Kidney epithelial cell (primary cell): ENCODE measurements at regions not wholly inside any gene's neighbourhood (a gene's known extent, or its start where the extent isn't known, plus 50 kb on each side); places are given as distances from the start of the nearest gene placed in this dataset.

ENCODE experiments used
- DNase-seq: peaks from one replicate; pipeline ENCODE4 v3.0.0-alpha.2; 2010; ENCODE audit warnings: low read depth
- H3K27me3 ChIP-seq: 2 replicates; pipeline ENCODE4 v1.6.0; 2011; ENCODE audit warnings: low read length; ENCODE audit not compliant: control insufficient read depth, insufficient read depth
- H3K36me3 ChIP-seq: 2 replicates; pipeline ENCODE4 v1.5.1; 2011; ENCODE audit warnings: low read length; ENCODE audit not compliant: control insufficient read depth, insufficient read depth
- H3K4me3 ChIP-seq: 2 replicates; pipeline ENCODE4 v1.5.1; 2011; ENCODE audit warnings: low read depth, mild to moderate bottlenecking, control low read depth, low read length
- TF ChIP-seq, protein P1 (sequence below): IDR thresholded peaks from 2 replicates; pipeline ENCODE4 v1.5.1; 2011; ENCODE audit warnings: mild to moderate bottlenecking, moderate library complexity, low read length, control low read depth, inconsistent platforms; ENCODE audit not compliant: insufficient read depth, poor library complexity, severe bottlenecking

DNA sequence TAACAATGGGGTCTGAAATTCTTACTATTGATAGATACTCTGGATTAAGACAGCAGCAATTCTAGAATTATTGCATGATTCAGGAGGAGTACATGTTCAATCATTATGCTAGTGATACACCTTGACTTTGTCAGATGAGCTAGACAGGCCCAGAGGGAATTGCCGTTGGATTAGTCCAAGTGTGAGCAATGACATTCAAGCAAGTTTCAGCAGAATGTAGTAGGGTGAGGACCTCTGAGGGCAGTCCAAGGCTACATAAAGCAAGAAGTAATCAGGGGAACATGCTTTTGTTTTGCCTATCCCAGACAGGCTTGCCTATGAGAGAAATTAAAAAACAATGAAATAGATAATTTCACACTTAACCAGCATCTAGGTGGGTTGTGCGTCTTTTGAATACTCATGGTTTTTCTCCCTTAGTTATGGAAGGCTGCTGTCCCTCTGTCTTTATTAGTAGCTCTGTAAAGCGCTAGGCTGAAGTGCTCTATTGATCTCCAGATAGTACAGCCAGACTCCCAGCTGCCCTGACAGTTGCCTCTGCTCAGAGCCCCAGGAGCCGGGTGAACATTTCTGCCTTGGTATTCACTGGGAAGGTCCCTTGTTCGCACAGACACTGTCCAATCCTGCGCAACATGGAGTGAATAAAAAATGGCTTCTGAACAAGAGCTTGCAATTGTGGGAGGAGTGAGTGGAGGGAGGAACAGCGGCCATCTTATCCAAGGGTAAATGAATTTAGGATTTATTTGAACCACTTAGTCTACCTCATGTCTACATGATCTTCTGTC, 316.6 kb upstream of the ONECUT1 start:
- DNase-seq: no peak
- no peak overlapping the region for H3K4me3 ChIP-seq
- H3K27me3 ChIP-seq: no peaks in the 10 kb centered on the region
- TF ChIP-seq, protein P1, sequence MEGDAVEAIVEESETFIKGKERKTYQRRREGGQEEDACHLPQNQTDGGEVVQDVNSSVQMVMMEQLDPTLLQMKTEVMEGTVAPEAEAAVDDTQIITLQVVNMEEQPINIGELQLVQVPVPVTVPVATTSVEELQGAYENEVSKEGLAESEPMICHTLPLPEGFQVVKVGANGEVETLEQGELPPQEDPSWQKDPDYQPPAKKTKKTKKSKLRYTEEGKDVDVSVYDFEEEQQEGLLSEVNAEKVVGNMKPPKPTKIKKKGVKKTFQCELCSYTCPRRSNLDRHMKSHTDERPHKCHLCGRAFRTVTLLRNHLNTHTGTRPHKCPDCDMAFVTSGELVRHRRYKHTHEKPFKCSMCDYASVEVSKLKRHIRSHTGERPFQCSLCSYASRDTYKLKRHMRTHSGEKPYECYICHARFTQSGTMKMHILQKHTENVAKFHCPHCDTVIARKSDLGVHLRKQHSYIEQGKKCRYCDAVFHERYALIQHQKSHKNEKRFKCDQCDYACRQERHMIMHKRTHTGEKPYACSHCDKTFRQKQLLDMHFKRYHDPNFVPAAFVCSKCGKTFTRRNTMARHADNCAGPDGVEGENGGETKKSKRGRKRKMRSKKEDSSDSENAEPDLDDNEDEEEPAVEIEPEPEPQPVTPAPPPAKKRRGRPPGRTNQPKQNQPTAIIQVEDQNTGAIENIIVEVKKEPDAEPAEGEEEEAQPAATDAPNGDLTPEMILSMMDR: no peak
- H3K36me3 ChIP-seq: no peaks in the 10 kb centered on the region

DNA sequence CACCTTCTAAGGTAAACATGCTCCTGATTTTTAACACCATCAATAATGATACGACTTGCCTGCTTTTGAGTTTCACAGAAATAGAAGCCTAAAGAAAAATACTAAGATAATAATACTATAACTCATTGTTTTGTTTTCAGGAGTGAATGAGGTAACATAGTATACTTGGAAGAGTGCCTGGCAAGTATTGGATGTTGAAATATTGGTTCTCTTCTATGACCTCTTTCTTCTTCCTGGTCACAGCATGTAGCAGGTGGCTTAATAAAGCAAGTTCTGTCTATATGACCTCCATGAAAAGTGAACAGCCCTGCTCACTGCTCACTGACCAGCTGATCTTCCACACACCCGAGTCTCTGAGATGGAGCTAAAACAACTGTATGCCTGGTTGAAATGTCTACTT, 312.3 kb upstream of the ONECUT1 start:
- no peak for DNase-seq
- H3K27me3 ChIP-seq: no peaks in the 10 kb centered on the region
- H3K4me3 ChIP-seq: no peak overlapping the region
- TF ChIP-seq, protein P1: no peak
- H3K36me3 ChIP-seq: no peaks in the 10 kb centered on the region

DNA sequence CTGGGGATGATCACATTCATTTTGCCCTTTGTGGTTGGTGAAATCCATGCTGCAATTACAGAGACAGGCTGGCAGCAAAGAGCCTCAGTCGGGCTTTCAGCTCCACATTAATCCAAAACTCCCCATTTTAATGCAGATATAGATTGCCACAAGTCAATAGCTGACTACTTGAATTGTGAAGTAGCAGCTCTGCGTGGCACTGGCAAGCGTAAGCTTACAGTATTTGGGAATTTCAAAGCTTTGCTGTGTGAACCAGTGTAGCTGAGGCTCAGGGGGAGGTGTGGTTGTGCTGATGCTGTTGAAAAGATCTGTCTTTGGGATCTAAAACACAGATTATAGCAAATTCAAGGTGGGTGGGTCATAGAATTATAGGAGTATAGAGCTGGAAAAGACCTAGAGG, 290.3 kb upstream of the ONECUT1 start:
- no peak overlapping the region for H3K4me3 ChIP-seq
- H3K27me3 ChIP-seq: no peaks in the 10 kb centered on the region
- TF ChIP-seq, protein P1: no peak
- H3K36me3 ChIP-seq: no peaks in the 10 kb centered on the region
- no peak for DNase-seq

DNA sequence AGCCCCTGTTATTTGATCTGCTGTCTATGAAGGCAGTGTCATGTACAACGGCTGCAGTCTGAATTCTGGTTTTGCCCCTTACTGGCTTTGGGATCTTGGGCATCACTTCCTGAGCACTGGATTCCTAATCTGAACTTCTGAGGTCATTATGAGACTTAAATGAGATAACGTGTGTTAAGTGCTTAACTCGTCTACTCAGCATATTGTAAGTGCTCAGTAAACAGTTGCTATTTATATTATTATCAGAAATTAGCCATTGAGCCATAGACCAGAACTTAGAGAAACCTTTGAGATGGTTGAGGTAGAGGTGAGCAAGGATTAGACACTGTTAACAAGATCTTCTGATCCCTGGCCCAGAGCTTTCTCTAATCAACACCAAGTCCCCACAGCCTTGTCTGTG, 284.1 kb upstream of the ONECUT1 start:
- DNase-seq: no peak
- no peaks in the 10 kb centered on the region for H3K36me3 ChIP-seq
- H3K27me3 ChIP-seq: no peaks in the 10 kb centered on the region
- no peak overlapping the region for H3K4me3 ChIP-seq
- TF ChIP-seq, protein P1: no peak

DNA sequence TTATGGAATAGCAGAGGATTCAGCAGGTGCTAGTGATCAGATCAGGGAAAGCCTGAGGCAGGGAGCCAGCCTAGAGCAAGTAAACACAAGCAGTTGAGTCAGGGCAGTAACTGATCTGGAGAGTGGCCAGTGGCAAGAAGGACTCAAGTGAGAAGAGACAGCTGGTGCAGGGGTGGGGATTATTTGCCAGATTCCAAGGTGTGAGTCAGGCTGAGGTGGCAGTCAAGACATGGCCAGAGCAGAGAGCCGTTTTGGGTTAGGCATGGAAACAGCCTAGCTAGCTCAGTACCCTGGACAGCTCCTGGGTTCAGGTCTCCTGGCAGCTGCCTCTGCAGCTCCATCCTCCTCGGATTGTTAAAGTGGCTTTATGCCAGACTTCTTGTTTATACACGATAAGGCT, 281.9 kb upstream of the ONECUT1 start:
- Histone ChIP-seq H3K36me3 (no peaks in the 10 kb centered on the region), H3K4me3 (no peak overlapping the region), H3K27me3 (no peaks in the 10 kb centered on the region)
- TF ChIP-seq, protein P1: no peak
- peak; percentile 47 for DNase-seq

DNA sequence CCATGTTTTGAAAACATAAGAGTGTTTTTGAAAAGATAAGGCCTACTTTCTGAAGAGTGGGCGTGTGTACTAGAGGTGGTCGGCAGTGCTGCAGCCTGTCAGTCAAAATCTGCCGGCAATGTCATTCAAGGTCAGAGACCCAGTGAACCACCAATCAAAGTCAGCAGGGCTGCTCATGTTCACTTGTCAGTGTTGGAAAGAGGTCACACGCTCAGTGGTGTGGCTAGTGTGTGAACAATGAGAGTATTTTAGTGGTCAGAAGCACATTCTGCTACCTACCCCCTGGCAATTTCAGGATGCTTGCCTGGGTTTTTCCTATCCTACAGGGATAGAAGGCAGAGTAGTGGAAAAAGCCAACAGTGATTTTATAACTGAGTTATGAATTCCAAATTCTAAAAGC, 278.5 kb upstream of the ONECUT1 start:
- DNase-seq: no peak
- Histone ChIP-seq H3K4me3 (no peak overlapping the region), H3K36me3 (no peaks in the 10 kb centered on the region), H3K27me3 (no peaks in the 10 kb centered on the region)
- TF ChIP-seq, protein P1: no peak
